Esophagus muscularis mucosa (tissue), 3 donors: ENCODE measurements at regions not wholly inside any gene's neighbourhood (a gene's known extent, or its start where the extent isn't known, plus 50 kb on each side); places are given as distances from the start of the nearest gene placed in this dataset.

Experiments used
- CTCF ChIP-seq, 3 experiments: fragments of 200-600 bp in 2 of 3; fragments of 450-650 bp in 1 of 3; sonication (generic) in 2 of 3; IDR thresholded peaks; one replicate each; pipeline ENCODE4 v1.5.1; 2017 to 2019; ENCODE audit warnings: antibody characterized with exemption in 3 of 3, mild to moderate bottlenecking in 2 of 3, moderate library complexity in 1 of 3
- POLR2A ChIP-seq: fragments of 450-650 bp; IDR thresholded peaks from one replicate; pipeline ENCODE4 v1.6.1; 2017; ENCODE audit warnings: antibody characterized with exemption, moderate library complexity, mild to moderate bottlenecking, low read depth

GRCh38 chr6:10266462-10266861, 148.4 kb downstream of the TFAP2A start:
- TF ChIP-seq POLR2A, result no peak
- TF ChIP-seq CTCF (IDR thresholded peaks at IDR 0.05), result no peak
